Neural progenitor cell (in vitro differentiated cells): ENCODE measurements at regions not wholly inside any gene's neighbourhood (a gene's known extent, or its start where the extent isn't known, plus 50 kb on each side); places are given as distances from the start of the nearest gene placed in this dataset.
"Not testable (repeated sequence)": the region's sequence is repeated elsewhere in the genome, so short reads cannot be mapped to it uniquely, and the experiment has no call there.

ENCODE experiments used
- EZH2 ChIP-seq: fragments of 200-600 bp; sonication (generic); IDR thresholded peaks from 2 replicates; pipeline ENCODE4 v1.6.1; 2017; ENCODE audit warnings: antibody characterized with exemption, mild to moderate bottlenecking, moderate library complexity
- TF ChIP-seq, protein P1 (sequence below): fragments of 200-600 bp; sonication (generic); IDR thresholded peaks from 2 replicates; pipeline ENCODE4 v1.5.1; 2017; ENCODE audit warnings: antibody characterized with exemption, mild to moderate bottlenecking

DNA sequence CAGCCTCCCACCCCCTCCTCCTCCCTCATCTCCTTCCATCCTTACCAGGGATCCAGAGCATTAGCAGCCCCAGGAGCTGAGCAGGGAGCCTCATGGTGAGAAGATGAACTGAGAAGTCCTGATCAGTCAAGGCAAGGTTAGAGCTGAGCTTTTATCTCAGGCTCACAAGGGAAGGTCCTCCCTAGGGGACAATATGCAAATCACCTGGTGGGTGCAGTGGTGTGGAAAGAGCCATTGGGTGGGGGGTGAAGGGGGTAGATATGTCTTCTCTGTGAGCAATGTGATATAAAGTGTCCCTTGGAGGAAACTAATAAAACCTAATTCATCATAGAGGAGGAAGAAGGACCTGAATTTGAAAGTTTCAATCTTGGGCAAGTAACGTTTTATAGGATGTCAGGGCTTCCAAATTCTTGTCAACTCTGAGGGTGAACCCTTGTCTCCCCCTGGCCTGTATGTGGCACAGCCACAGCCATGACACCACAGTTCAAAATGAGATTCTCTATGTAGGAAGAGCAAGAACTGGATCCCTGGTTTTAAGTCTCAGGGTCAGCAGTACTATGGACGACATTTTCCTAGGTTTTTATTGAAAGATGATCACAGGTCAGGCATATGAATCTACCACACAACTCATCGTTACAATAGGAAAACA lies 543.5 kb downstream of the RPIA start:
- TF ChIP-seq EZH2: not testable (repeated sequence)
- TF ChIP-seq, protein P1, sequence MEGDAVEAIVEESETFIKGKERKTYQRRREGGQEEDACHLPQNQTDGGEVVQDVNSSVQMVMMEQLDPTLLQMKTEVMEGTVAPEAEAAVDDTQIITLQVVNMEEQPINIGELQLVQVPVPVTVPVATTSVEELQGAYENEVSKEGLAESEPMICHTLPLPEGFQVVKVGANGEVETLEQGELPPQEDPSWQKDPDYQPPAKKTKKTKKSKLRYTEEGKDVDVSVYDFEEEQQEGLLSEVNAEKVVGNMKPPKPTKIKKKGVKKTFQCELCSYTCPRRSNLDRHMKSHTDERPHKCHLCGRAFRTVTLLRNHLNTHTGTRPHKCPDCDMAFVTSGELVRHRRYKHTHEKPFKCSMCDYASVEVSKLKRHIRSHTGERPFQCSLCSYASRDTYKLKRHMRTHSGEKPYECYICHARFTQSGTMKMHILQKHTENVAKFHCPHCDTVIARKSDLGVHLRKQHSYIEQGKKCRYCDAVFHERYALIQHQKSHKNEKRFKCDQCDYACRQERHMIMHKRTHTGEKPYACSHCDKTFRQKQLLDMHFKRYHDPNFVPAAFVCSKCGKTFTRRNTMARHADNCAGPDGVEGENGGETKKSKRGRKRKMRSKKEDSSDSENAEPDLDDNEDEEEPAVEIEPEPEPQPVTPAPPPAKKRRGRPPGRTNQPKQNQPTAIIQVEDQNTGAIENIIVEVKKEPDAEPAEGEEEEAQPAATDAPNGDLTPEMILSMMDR: not testable (repeated sequence)
